ENCODE measurements at regions not wholly inside any gene's neighbourhood (a gene's known extent, or its start where the extent isn't known, plus 50 kb on each side); places are given as distances from the start of the nearest gene placed in this dataset.

DNA sequence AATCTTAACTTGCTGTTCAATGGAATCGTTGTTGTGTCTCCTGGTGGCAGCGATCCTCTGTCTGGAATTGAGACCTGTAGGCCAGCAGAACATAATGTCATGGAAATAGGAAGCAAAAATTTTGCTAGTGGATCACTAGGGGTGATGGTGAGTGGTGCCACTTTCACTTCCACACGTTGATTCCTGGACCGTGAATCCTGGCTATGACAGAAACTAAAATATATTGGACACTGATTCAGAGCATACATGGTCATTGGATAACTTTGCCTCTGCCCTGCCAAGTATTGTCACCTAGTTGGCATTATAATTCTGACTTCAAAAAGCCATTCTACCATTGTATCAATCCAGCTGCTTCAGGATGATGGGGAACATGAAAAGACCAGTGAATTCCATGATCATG, 353.2 kb downstream of the IRX1 start:
- DNase-seq (ENCODE audit: low read depth in 2 of 2), result no peak

GRCh38 chr5:3954199-3954598, 358.6 kb downstream of the IRX1 start:
- no peak for DNase-seq (ENCODE audit: low read depth in 2 of 2)

- DNase-seq (ENCODE audit: low read depth in 2 of 2), result no peak
Observed at GRCh38 chr5:3954633-3955032, 359.0 kb downstream of the IRX1 start.

GRCh38 chr5:3957658-3958057, 362.0 kb downstream of the IRX1 start:
- no peak for DNase-seq (ENCODE audit: low read depth in 2 of 2)

DNA sequence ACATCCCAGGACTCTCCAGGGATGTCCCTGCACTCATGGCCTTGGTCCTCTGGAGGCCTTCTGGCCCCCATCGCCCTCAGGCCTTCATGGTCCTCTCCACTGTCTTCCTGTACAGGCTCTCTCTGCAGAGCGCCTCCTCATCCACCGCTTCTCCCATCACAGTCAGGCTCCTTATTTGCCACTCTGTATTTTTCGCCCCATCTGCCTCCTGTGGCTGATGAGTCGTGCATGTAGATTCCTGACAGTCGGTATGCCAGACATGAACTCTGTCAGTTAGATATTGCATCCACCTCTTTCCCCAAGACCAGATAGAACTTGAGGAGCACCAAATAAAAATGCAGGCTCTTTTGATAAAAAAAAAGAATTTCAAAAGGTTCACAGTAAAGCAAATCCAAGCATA, 362.8 kb downstream of the IRX1 start:
- DNase-seq (ENCODE audit: low read depth in 2 of 2), result no peak

DNA sequence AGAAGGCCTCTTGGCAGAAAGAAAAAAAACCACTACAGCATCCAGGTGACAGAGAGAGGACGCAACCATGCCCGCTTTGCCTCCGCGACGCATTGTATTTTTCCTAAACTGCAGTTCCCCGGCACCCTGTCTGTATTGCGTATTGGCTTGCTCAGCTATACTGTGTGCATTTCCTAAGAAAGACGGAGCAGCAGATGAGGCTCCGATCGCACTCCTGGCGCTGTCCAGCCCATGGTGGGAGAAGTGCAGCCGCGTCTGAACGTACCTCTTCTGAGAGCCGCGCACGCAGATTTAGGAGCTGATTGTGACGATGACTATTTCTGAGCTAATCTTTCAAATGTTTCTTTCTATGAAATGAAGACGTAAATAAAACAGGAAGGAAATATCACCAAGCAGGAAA, 366.5 kb downstream of the IRX1 start:
- no peak for DNase-seq (ENCODE audit: low read depth in 2 of 2)

DNA sequence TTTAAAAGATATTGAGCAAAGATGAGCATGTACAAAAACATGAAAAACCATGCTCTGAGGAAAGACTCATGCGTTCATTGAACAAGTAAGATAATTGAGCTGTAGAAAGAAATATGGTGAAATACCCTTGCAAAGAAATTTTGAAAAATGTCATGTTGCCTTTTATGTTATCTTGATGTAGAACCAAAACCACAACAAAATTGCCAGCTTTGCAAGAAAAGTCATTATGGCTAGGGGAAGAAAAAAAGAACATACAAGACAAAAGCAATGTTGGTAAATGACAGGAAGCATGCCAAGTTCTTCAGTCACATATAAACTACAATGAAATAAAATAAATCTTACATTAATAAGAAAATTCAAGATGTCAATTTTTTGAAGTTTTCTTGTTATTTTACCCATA, 368.0 kb downstream of the IRX1 start:
- DNase-seq (ENCODE audit: low read depth in 2 of 2), result no peak

DNA sequence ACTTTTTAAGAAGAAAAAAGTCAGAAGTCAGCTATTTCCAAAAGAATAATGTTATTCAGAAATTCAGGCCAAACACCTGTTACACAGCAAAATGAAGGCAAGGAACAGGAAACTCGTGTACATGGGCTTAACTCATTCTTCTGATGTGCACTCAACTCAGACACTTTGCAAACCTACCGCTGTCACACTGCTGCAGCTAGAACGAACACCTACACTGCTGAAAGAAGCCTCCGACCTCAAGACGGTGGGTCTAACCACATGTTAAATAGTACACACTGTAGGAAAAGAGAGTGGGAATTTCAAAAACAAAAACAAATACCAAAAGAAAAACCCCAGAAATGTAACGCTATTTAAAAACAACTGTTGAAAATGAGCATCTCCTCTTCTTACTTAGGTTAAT, 384.5 kb downstream of the IRX1 start:
- DNase-seq (ENCODE audit: low read depth in 2 of 2), result no peak

DNA sequence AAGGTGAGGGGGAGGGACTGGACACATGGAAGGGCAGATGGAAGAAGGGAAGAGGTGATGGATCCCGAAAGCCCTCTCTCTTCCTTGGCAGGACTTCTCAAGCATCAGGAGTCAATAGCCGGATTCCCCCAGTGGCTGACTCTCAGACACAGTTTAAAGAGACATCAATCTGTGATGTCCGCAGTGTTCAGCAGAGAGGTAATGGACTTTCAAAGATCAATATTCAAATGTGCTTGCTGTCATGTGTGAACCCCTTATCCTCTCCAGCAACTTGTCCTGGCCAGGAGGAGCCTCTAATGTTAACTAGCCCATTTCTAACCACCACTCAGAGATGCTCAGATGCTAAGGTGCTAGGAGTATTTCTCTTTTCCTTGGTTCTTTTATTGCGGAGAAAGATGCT, 392.2 kb downstream of the IRX1 start:
- no peak for DNase-seq (ENCODE audit: low read depth in 2 of 2)

GRCh38 chr5:3993856-3994473, 398.3 kb downstream of the IRX1 start:
- DNase-seq (ENCODE audit: low read depth in 2 of 2), result no peak

DNA sequence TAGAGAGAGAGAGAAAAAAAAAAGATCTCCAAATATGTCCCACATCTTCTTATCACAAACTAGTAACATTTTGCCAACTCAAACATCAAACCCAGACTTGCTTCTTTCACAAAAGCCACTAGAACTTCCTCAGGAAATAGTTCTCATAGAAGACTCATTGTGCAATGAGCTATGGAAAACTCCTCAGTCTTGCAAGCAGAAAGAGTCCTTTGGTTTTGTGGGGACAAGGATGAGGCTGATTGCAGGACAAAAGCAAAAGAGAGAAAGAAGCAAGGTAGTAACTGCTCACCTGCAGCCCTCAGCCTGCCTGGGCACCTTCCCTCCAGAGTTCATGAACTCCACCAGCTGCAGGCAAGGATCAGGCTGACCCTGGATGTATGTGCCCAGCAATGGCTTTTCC, 399.0 kb downstream of the IRX1 start:
- DNase-seq (ENCODE audit: low read depth in 2 of 2), result no peak

DNA sequence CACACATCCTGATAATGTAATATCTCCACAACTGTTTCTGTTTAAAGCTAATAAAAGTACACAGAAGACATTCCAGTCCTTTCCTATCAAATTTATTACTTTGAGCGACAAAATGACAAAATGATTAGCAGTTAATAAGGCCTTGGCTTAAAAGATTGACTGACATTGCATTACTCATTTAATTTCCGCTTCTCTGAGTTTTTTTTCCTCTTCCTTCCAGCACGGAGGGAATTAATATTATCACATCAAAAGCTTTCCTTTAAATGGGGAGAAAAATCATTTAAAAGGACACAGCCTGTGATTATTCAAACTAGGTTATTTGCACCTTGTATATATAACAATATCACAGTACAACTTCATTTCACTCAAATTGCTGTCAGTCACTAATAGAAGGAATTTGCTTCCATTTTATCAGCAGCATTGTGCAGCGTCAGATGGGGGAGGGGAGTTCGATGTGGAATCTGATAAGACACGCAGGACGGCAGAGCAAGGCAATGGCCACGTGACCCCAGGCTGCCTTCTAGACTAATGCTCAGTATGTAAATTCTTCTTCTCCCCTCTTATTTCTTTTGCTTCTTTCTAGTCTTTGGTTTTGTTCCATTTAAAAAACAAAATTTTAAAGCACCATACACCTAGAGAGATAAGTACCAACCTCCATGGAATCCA, 400.5 kb downstream of the IRX1 start:
- no peak for DNase-seq (ENCODE audit: low read depth in 2 of 2)

- no peak for DNase-seq (ENCODE audit: low read depth in 2 of 2)
Observed at GRCh38 chr5:3996707-3997336, 401.2 kb downstream of the IRX1 start.

GRCh38 chr5:3997670-3998069, 402.0 kb downstream of the IRX1 start:
- no peak for DNase-seq (ENCODE audit: low read depth in 2 of 2)

DNA sequence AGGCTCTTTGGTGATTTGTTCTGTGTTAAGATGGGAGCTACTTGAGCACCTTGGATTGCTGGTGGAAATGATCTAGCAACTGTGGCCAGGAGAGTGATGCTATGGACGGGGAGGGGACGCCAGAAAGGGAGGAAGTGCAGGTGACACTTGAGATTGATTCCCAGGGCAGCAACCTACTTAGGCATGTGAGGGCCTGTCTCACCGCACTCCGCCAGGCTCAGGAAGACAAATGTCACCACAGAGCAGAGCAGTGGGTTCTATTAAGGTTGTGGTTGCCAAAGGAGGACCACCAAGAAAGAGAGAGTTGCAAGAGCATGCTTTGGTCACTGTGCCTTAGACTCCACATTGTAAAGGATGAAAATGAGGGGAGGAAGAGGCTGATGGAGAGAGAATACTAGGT, 404.3 kb downstream of the IRX1 start:
- DNase-seq (ENCODE audit: low read depth in 2 of 2), result no peak

DNA sequence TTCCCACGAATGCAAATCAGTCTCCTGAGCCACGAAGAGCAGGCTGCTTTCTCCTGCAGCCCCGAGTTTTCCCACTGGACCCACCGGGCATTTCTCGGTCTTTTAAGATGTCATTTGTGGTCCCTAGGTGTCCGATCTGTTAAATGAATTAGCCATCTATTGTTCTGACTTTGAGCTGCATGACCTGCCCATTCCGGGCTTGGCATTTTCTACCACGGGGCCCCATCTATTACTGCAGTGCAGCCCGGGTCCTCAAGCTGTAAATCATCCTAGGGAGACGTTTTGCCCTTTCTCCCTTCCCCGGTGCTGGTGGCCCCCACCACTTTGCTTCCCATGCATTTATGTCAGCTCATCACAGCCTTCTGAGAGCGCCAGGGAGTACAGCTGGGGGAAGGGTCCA, 405.4 kb downstream of the IRX1 start:
- no peak for DNase-seq (ENCODE audit: low read depth in 2 of 2)

- no peak for DNase-seq (ENCODE audit: low read depth in 2 of 2)
Observed at GRCh38 chr5:4001758-4002533, 406.3 kb downstream of the IRX1 start.

DNA sequence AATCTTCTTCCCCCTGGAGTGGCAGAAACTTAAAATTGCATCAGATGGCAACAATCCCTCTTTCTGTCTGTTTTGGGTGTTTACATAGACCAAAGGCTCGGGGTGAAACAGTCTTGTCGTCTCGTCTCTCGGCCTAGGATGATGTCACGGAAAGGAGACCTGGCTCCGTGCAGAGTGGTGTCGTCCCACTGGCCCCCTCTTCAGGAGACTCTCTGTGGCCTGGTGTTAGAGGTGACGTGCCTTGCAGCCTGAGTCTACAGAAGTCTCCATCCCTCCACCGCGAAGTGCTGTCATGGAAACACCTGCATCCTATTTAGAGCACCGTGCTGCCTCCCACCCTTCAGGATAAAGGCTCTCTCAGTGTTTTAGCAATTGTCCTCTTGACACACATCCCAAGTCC, 409.7 kb downstream of the IRX1 start:
- no peak for DNase-seq (ENCODE audit: low read depth in 2 of 2)

DNA sequence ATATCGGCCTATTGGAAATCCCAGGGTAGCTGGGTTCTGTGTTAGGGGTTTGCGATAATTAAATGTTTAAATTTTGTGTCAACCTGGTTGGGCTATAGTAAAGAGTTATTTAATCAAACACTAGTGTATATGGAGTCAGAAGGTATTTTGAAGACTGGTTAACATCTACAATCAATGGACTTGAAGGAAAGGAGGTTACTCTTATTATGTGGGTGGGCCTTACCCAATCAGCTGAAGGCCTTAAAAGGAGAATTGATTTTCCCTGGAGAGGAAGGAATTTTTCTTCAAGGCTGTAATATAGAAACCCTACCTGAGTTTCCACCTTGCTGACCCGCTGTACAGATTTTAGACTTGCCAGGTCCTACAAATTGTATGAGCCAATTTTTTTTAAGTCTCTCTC, 411.4 kb downstream of the IRX1 start:
- no peak for DNase-seq (ENCODE audit: low read depth in 2 of 2)

GRCh38 chr5:4011943-4012342, 416.3 kb downstream of the IRX1 start:
- DNase-seq (ENCODE audit: low read depth in 2 of 2), result no peak

GRCh38 chr5:4013106-4013898, 417.7 kb downstream of the IRX1 start:
- no peak for DNase-seq (ENCODE audit: low read depth in 2 of 2)

- DNase-seq (ENCODE audit: low read depth in 2 of 2), result no peak
Observed at GRCh38 chr5:4015709-4016108, 420.1 kb downstream of the IRX1 start.
